ENCODE measurements at regions not wholly inside any gene's neighbourhood (a gene's known extent, or its start where the extent isn't known, plus 50 kb on each side); places are given as distances from the start of the nearest gene placed in this dataset.

GRCh38 chr3:146921693-146922092, 316.5 kb upstream of the PLSCR5 start:
- H4K5ac ChIP-seq (ENCODE audit: low read depth, low read length) = no peak overlapping the region
- H3K18ac ChIP-seq (ENCODE audit: low read depth, low read length) = no peak overlapping the region
- H3K36me3 ChIP-seq (ENCODE audit: control insufficient read depth, insufficient read depth, low read length) = no peaks in the 10 kb centered on the region
- dilution Hi-C loops (cut with HindIII; ENCODE audit: low sequenced_read_pairs, unreplicated experiment) = no loop called here
- H3K4me1 ChIP-seq (ENCODE audit: control insufficient read depth, insufficient read depth, low read length) = no peaks in the 10 kb centered on the region
- whole genome bisulfite sequencing, 2 experiments (ENCODE audit: extremely low coverage in 2 of 2, insufficient read length in 1 of 2) = no CpG with 5 or more reads among the region's 8 CpGs
- no peak overlapping the region for H3K56ac ChIP-seq (ENCODE audit: extremely low read depth, insufficient read depth, low read length)
- intact Hi-C loops (cut with micrococcal nuclease) = no loop called here
- no peaks in the 10 kb centered on the region for H3K27me3 ChIP-seq (ENCODE audit: control insufficient read depth, insufficient read depth, low read length)
- H3K14ac ChIP-seq (replicated peaks; ENCODE audit: low read depth, low read length) = no peak overlapping the region
- H3K23ac ChIP-seq (ENCODE audit: low read depth, low read length) = no peak overlapping the region
- H2BK15ac ChIP-seq (ENCODE audit: low read depth, low read length) = no peak overlapping the region
- H2BK20ac ChIP-seq (ENCODE audit: low read depth, low read length) = no peak overlapping the region
- H2AK9ac ChIP-seq (replicated peaks; ENCODE audit: low read depth, low read length, poor library complexity) = no peak overlapping the region
- in situ Hi-C loops (cut with MboI; ENCODE audit: low sequenced_read_pairs) = no loop called here
- no peaks in the 10 kb centered on the region for H3K79me1 ChIP-seq (ENCODE audit: low read depth in 1 of 2, low read length in 2 of 2)
- H4K91ac ChIP-seq (ENCODE audit: insufficient read depth, low read depth, low read length) = no peak overlapping the region
- ChIA-PET CTCF (no interaction called here), POLR2A (ENCODE audit: unreplicated experiment) (no interaction called here)
- no peak overlapping the region for H3K9ac ChIP-seq (ENCODE audit: low read depth, low read length)
- H2BK120ac ChIP-seq (ENCODE audit: low read depth, low read length) = no peak overlapping the region
- no peak overlapping the region for H2AFZ ChIP-seq (replicated peaks; ENCODE audit: low read length, poor library complexity)
- no peak overlapping the region for H3K4me3 ChIP-seq (ENCODE audit: insufficient read depth, low read depth, low read length)
- TF ChIP-seq BHLHE40 (IDR thresholded peaks at IDR 0.05; ENCODE audit: low read depth, low read length) = no peak
- TF ChIP-seq FOS (IDR thresholded peaks at IDR 0.05; ENCODE audit: low read depth, low read length) = no peak
- no peak for TF ChIP-seq RCOR1 (IDR thresholded peaks at IDR 0.05; ENCODE audit: insufficient replicate concordance, low read length)
- no peak for TF ChIP-seq POLR2A (IDR thresholded peaks at IDR 0.05; ENCODE audit: low read depth, low read length)
- TF ChIP-seq RAD21 (IDR thresholded peaks at IDR 0.05; ENCODE audit: low read length) = no peak
- no peak for TF ChIP-seq MAZ (IDR thresholded peaks at IDR 0.05; ENCODE audit: borderline replicate concordance, low read depth, low read length)
- TF ChIP-seq MXI1 (IDR thresholded peaks at IDR 0.05; ENCODE audit: borderline replicate concordance, low read depth, low read length) = no peak
- no peak for TF ChIP-seq CHD1 (IDR thresholded peaks at IDR 0.05; ENCODE audit: low read depth, low read length)
- TF ChIP-seq USF2 (IDR thresholded peaks at IDR 0.05; ENCODE audit: low read depth, low read length) = no peak
- no peak for TF ChIP-seq SMC3 (IDR thresholded peaks at IDR 0.05; ENCODE audit: low read depth, low read length)
- no peak overlapping the region for H2AK5ac ChIP-seq (ENCODE audit: low read depth, low read length)
- H4K8ac ChIP-seq (ENCODE audit: low read depth in 2 of 2, low read length in 2 of 2) = no peak overlapping the region
- no peak for DNase-seq
- no peak overlapping the region for H2BK5ac ChIP-seq (ENCODE audit: low read depth, low read length, poor library complexity, severe bottlenecking)
- H3K27ac ChIP-seq (ENCODE audit: insufficient read depth, low read length) = no peak overlapping the region
- ATAC-seq (ENCODE audit: low read depth) = no peak
- H3K9me1 ChIP-seq (ENCODE audit: insufficient read depth, low read length) = no peaks in the 10 kb centered on the region
- no TSS peak for BruUV-seq (replicated peaks)
- H3K4me2 ChIP-seq (ENCODE audit: low read depth, low read length) = no peak overlapping the region
- H4K20me1 ChIP-seq (ENCODE audit: insufficient read depth, low read length) = no peaks in the 10 kb centered on the region
- no peaks in the 10 kb centered on the region for H3K9me3 ChIP-seq (ENCODE audit: control insufficient read depth, insufficient read depth, low read length)
- no peak overlapping the region for H3K4ac ChIP-seq (ENCODE audit: low read depth, low read length)
